Umbilical cord (tissue), 1 donor: ENCODE measurements at regions not wholly inside any gene's neighbourhood (a gene's known extent, or its start where the extent isn't known, plus 50 kb on each side); places are given as distances from the start of the nearest gene placed in this dataset.
"Not testable (repeated sequence)": the region's sequence is repeated elsewhere in the genome, so short reads cannot be mapped to it uniquely, and the experiment has no call there.

ENCODE experiments used
- DNase-seq: peaks from one replicate; pipeline ENCODE4 v3.0.0-alpha.2; 2015; ENCODE audit warnings: low spot score

- DNase-seq: no peak
These were observed 488.7 kb downstream of the ADRA2A start for GRCh38 chr10:111565542-111565941.

GRCh38 chr10:111578076-111578475, 501.2 kb downstream of the ADRA2A start:
- no peak for DNase-seq

GRCh38 chr10:111579473-111579872, 502.6 kb downstream of the ADRA2A start:
- no peak for DNase-seq

GRCh38 chr10:111590703-111591102, 513.9 kb downstream of the ADRA2A start:
- DNase-seq: no peak

- peak; percentile 6 for DNase-seq
These were observed 516.7 kb downstream of the ADRA2A start for GRCh38 chr10:111593578-111593977.

GRCh38 chr10:111595173-111595572, 518.3 kb downstream of the ADRA2A start:
- DNase-seq: no peak

GRCh38 chr10:111598433-111599059, 521.7 kb downstream of the ADRA2A start:
- peak; percentile 78 for DNase-seq

- no peak for DNase-seq
These were observed 523.1 kb downstream of the ADRA2A start for GRCh38 chr10:111599943-111600342.

- no peak for DNase-seq
These were observed 523.9 kb downstream of the ADRA2A start for GRCh38 chr10:111600772-111601171.

GRCh38 chr10:111612273-111612672, 535.4 kb downstream of the ADRA2A start:
- no peak for DNase-seq

GRCh38 chr10:111634191-111634590, 549.4 kb downstream of the GPAM start:
- DNase-seq: no peak

GRCh38 chr10:111646021-111646420, 537.5 kb downstream of the GPAM start:
- DNase-seq: no peak

GRCh38 chr10:111648046-111648445, 535.5 kb downstream of the GPAM start:
- DNase-seq: peak; percentile 37

- not testable (repeated sequence) for DNase-seq
These were observed 534.5 kb downstream of the GPAM start for GRCh38 chr10:111649080-111649479.

- DNase-seq: no peak
These were observed 533.5 kb downstream of the GPAM start for GRCh38 chr10:111650088-111650487.

GRCh38 chr10:111656066-111656465, 527.5 kb downstream of the GPAM start:
- DNase-seq: no peak

GRCh38 chr10:111677759-111678158, 505.8 kb downstream of the GPAM start:
- DNase-seq: no peak

GRCh38 chr10:111686796-111687195, 496.8 kb downstream of the GPAM start:
- no peak for DNase-seq

GRCh38 chr10:111698711-111699110, 484.9 kb downstream of the GPAM start:
- no peak for DNase-seq

GRCh38 chr10:111703986-111704385, 479.6 kb downstream of the GPAM start:
- DNase-seq: no peak

- DNase-seq: no peak
These were observed 478.5 kb downstream of the GPAM start for GRCh38 chr10:111705021-111705420.

GRCh38 chr10:111706331-111706730, 477.2 kb downstream of the GPAM start:
- no peak for DNase-seq

GRCh38 chr10:111707076-111707475, 476.5 kb downstream of the GPAM start:
- no peak for DNase-seq

- DNase-seq: no peak
These were observed 474.0 kb downstream of the GPAM start for GRCh38 chr10:111709603-111710002.
